OCI-LY7 (cell line): ENCODE measurements at regions not wholly inside any gene's neighbourhood (a gene's known extent, or its start where the extent isn't known, plus 50 kb on each side); places are given as distances from the start of the nearest gene placed in this dataset.

ENCODE experiments used
- BruUV-seq: library from RNA; stranded (reverse); fragments of 400-500 nt; replicated peaks from 2 replicates; lab custom pipeline; 2021; lab: Mats Ljungman, UMichigan
- CTCF ChIA-PET: fragments of 300-600 bp; sonication (Branson Sonifier 250); formaldehyde crosslinking; loops from one replicate; lab custom pipeline; 2022; ENCODE audit warnings: antibody characterized with exemption; ENCODE audit not compliant: unreplicated experiment; lab: Charles Lee
- POLR2A ChIA-PET: fragments of 300-600 bp; sonication (Branson Sonifier 250); formaldehyde crosslinking; loops from one replicate; lab custom pipeline; 2022; ENCODE audit warnings: antibody characterized with exemption; lab: Charles Lee
- DNase-seq: peaks from one replicate; pipeline ENCODE4 v3.0.0-alpha.2; 2015; ENCODE audit warnings: low spot score
- H2AFZ ChIP-seq: fragments of 200-600 bp; sonication (generic), shearing (Covaris generic); 2 replicates; pipeline ENCODE4 v1.6.1; 2014; ENCODE audit warnings: mild to moderate bottlenecking, antibody characterized with exemption, low read length, moderate library complexity
- H3K27ac ChIP-seq: fragments of 200-600 bp; sonication (generic); 2 replicates; pipeline ENCODE4 v1.5.1; 2014; ENCODE audit warnings: mixed run types, low read depth, mild to moderate bottlenecking, moderate library complexity, low read length, inconsistent platforms; ENCODE audit not compliant: poor library complexity, severe bottlenecking
- H3K36me3 ChIP-seq: fragments of 200-600 bp; sonication (generic); 2 replicates; pipeline ENCODE4 v1.6.1; 2014; ENCODE audit warnings: mild to moderate bottlenecking, antibody characterized with exemption, low read length, moderate library complexity, mixed read lengths; ENCODE audit not compliant: insufficient read depth
- H3K4me1 ChIP-seq: fragments of 200-600 bp; sonication (generic); 2 replicates; pipeline ENCODE4 v1.5.1; 2014; ENCODE audit warnings: mild to moderate bottlenecking, low read length; ENCODE audit not compliant: insufficient read depth, poor library complexity, severe bottlenecking
- H3K4me2 ChIP-seq: fragments of 200-600 bp; sonication (generic); 2 replicates; pipeline ENCODE4 v1.6.1; 2014; ENCODE audit warnings: mild to moderate bottlenecking, low read length
- H3K4me3 ChIP-seq: fragments of 200-600 bp; sonication (generic); 2 replicates; pipeline ENCODE4 v1.5.1; 2014; ENCODE audit warnings: mild to moderate bottlenecking, low read depth, low read length; ENCODE audit not compliant: poor library complexity, severe bottlenecking
- H3K79me2 ChIP-seq: fragments of 200-600 bp; sonication (generic); 2 replicates; pipeline ENCODE4 v1.6.1; 2016; ENCODE audit warnings: low read depth, mild to moderate bottlenecking, low read length, moderate library complexity, mixed read lengths; ENCODE audit not compliant: insufficient read depth
- H3K9me2 ChIP-seq: fragments of 200-600 bp; sonication (generic); 2 replicates; pipeline ENCODE4 v1.6.1; 2016; ENCODE audit warnings: mild to moderate bottlenecking, low read length, mixed read lengths; ENCODE audit not compliant: insufficient read depth
- H3K9me3 ChIP-seq: fragments of 200-600 bp; sonication (generic); 2 replicates; pipeline ENCODE4 v1.6.1; 2014; ENCODE audit warnings: mild to moderate bottlenecking, mixed run types, low read length, mixed read lengths
- H4K20me1 ChIP-seq: fragments of 200-600 bp; sonication (generic); 2 replicates; pipeline ENCODE4 v1.6.1; 2014; ENCODE audit warnings: mild to moderate bottlenecking, antibody characterized with exemption, low read length, moderate library complexity, mixed read lengths; ENCODE audit not compliant: insufficient read depth
- EZH2phosphoT487 ChIP-seq: fragments of 200-600 bp; sonication (generic); IDR thresholded peaks from 2 replicates; pipeline ENCODE4 v1.6.1; 2018; ENCODE audit warnings: low read depth, borderline replicate concordance, mild to moderate bottlenecking, mixed run types, antibody characterized with exemption, low read length, moderate library complexity, mixed read lengths
- intact Hi-C: fragments of 100-400 bp; cut with micrococcal nuclease; formaldehyde crosslinking; loops from one replicate; pipeline ENCODE4 v1.10.0; 2022; ENCODE audit not compliant: unreplicated experiment
- TF ChIP-seq, protein P1 (sequence below): fragments of 200-600 bp; sonication (generic); conservative IDR thresholded peaks from 2 replicates; pipeline ENCODE4 v1.5.1; 2014; ENCODE audit warnings: mild to moderate bottlenecking, antibody characterized with exemption, low read length, moderate library complexity, mixed read lengths

DNA sequence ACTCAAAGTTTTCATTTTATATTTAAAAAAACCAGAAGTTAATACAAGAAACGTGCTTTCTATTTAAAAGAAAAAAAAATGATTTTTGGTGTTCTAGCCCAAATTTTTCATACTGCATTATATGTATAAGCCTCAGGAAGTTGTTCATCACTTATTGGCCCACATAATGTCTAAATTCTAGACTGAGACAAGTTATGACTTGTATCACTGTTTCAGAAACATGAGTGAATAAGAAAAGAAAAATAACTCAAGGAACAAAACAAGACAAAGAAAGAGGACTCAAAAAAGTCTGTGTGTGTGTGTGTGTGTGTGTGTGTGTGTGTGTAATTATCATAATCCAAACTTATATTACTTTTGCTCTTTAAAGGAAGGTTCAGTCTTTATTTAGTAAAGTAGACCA, 929.8 kb downstream of the GALC start:
- no TSS peak for BruUV-seq
- Histone ChIP-seq H3K4me2 (no peak overlapping the region), H3K9me3 (peaks cover 28% of the 10 kb centered on the region; the same call in 1 of the 2 replicates), H3K79me2 (no peaks in the 10 kb centered on the region), H3K9me2 (no peaks in the 10 kb centered on the region), H3K4me1 (peaks cover 47% of the 10 kb centered on the region), H4K20me1 (no peaks in the 10 kb centered on the region), H3K27ac (no peak overlapping the region), H2AFZ (peak overlapping the region; percentile 53; the same call in 1 of the 2 replicates), H3K4me3 (no peak overlapping the region), H3K36me3 (peaks cover 40% of the 10 kb centered on the region)
- ChIA-PET POLR2A (interaction anchor here (0.6 to 3.3 kb wide), 13 partner anchors 12 to 1208 kb away, joined by 3 to 15 read pairs (median 3); no protein-coding TSS in a partner anchor), CTCF (no interaction called here)
- DNase-seq, result no peak
- TF ChIP-seq EZH2phosphoT487, result no peak
- TF ChIP-seq, protein P1, sequence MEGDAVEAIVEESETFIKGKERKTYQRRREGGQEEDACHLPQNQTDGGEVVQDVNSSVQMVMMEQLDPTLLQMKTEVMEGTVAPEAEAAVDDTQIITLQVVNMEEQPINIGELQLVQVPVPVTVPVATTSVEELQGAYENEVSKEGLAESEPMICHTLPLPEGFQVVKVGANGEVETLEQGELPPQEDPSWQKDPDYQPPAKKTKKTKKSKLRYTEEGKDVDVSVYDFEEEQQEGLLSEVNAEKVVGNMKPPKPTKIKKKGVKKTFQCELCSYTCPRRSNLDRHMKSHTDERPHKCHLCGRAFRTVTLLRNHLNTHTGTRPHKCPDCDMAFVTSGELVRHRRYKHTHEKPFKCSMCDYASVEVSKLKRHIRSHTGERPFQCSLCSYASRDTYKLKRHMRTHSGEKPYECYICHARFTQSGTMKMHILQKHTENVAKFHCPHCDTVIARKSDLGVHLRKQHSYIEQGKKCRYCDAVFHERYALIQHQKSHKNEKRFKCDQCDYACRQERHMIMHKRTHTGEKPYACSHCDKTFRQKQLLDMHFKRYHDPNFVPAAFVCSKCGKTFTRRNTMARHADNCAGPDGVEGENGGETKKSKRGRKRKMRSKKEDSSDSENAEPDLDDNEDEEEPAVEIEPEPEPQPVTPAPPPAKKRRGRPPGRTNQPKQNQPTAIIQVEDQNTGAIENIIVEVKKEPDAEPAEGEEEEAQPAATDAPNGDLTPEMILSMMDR, result no peak
- intact Hi-C loops, result loop anchor here (10.0 kb wide), 1 partner anchor 408 kb away; no protein-coding TSS in a partner anchor

DNA sequence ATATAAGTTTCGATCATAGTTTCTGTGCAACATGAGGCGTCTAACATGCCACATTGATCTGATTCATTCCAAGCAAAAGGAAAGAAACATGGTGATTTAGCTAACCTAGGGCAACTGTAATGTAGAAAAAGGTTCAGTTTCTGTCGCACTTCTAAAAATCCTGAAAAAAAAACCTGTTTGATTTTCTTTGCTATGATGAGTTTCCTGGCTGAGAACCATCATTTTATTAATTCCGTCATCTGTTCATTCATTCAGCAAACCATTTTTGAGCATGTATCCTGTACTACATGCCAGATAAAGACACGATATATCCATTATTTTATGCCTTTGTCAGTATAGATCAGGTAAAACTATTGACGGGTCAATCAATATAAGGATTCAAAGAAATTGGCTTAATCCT, 932.6 kb downstream of the GALC start:
- Histone ChIP-seq H3K9me2 (no peaks in the 10 kb centered on the region), H3K4me1 (peaks cover 20% of the 10 kb centered on the region), H3K4me3 (no peak overlapping the region), H4K20me1 (no peaks in the 10 kb centered on the region), H3K36me3 (peaks cover 40% of the 10 kb centered on the region), H3K4me2 (no peak overlapping the region), H2AFZ (peak overlapping the region; percentile 74; the same call in 1 of the 2 replicates), H3K27ac (no peak overlapping the region), H3K79me2 (no peaks in the 10 kb centered on the region), H3K9me3 (peaks cover 28% of the 10 kb centered on the region; the same call in 1 of the 2 replicates)
- TF ChIP-seq, protein P1, result no peak
- no peak for TF ChIP-seq EZH2phosphoT487
- CTCF ChIA-PET, result no interaction called here
- no TSS peak for BruUV-seq
- DNase-seq, result no peak
- intact Hi-C loops, result loop anchor here (10.0 kb wide), 1 partner anchor 406 kb away; no protein-coding TSS in a partner anchor
- POLR2A ChIA-PET, result no interaction called here

DNA sequence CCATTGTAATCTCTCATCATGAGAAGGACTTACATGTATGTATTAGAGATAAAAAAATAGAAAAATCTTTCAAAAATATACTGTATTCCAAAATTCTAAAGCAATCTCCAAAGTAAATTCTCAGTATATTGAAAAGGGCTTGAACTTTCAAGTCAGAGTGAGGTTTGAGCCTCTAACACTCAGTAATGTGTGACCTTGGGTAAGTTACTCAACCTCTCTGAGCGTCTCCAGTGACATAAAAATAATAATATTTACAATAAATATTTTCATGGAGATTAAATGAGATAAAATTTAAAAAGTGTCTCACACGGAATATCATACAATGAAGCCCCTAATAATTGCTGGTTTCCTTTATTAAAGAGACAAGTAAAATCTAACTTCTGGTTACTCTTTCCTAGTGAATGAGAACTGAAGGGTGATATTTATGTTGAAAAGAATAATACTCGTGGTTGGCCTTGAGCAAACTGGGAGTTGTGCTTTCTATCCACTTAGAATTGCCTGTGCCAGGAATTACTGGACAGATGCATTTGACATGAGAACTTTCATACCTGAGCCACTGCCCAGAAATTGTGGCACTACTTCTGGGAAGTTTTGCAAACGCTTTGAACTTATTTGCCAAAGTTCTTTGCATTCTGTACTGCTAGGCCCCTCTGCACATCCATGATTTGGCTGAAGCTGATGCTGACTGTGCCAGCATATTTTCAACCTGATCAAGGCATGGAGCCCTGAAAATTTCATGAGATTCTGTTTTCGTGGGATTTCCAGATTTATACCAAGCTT, 933.7 kb downstream of the GALC start:
- H3K36me3 ChIP-seq, result peaks cover 30% of the 10 kb centered on the region
- H3K9me2 ChIP-seq, result no peaks in the 10 kb centered on the region
- no peaks in the 10 kb centered on the region for H3K79me2 ChIP-seq
- BruUV-seq, result no TSS peak
- H3K9me3 ChIP-seq, result peaks cover 19% of the 10 kb centered on the region; the same call in 1 of the 2 replicates
- ChIA-PET CTCF (no interaction called here), POLR2A (interaction anchor here (0.7 kb wide), 2 partner anchors 25 to 352 kb away, joined by 3 to 4 read pairs; no protein-coding TSS in a partner anchor)
- no peaks in the 10 kb centered on the region for H4K20me1 ChIP-seq
- peak overlapping the region; percentile 74 for H2AFZ ChIP-seq
- peaks cover 8% of the 10 kb centered on the region for H3K4me1 ChIP-seq
- H3K27ac ChIP-seq, result no peak overlapping the region
- H3K4me2 ChIP-seq, result no peak overlapping the region
- no peak for TF ChIP-seq EZH2phosphoT487
- TF ChIP-seq, protein P1, result no peak
- intact Hi-C loops, result no loop called here
- no peak overlapping the region for H3K4me3 ChIP-seq
- DNase-seq, result no peak
